Neutrophil (primary cell): ENCODE measurements at regions not wholly inside any gene's neighbourhood (a gene's known extent, or its start where the extent isn't known, plus 50 kb on each side); places are given as distances from the start of the nearest gene placed in this dataset.

Source experiments
- H3K27ac ChIP-seq: fragments of 200-600 bp; sonication (generic); 2 replicates; pipeline ENCODE4 v1.5.1; 2016; ENCODE audit warnings: mild to moderate bottlenecking, moderate library complexity
- H3K27me3 ChIP-seq: fragments of 200-600 bp; sonication (generic); 2 replicates; pipeline ENCODE4 v1.6.0; 2016; ENCODE audit warnings: mild to moderate bottlenecking
- H3K36me3 ChIP-seq: fragments of 200-600 bp; sonication (generic); 2 replicates; pipeline ENCODE4 v1.5.1; 2017
- H3K4me1 ChIP-seq, 2 experiments: fragments of 200-600 bp in 1 of 2; sonication (generic) in 1 of 2; 1 replicate in 1 of 2; 2 replicates in 1 of 2; pipeline versions ENCODE4 v1.5.1 to v1.6.1; 2013 to 2016; ENCODE audit warnings: low read depth in 1 of 2, low read length in 1 of 2, mild to moderate bottlenecking in 1 of 2, moderate library complexity in 1 of 2; ENCODE audit not compliant: control insufficient read depth in 1 of 2, insufficient read depth in 1 of 2
- H3K4me3 ChIP-seq, 2 experiments: fragments of 200-600 bp in 1 of 2; sonication (generic) in 1 of 2; 1 replicate in 1 of 2; 2 replicates in 1 of 2; pipeline ENCODE4 v1.5.1; 2013 to 2016; ENCODE audit warnings: low read depth in 1 of 2, low read length in 1 of 2, mild to moderate bottlenecking in 1 of 2, moderate library complexity in 1 of 2
- H3K9me3 ChIP-seq: fragments of 200-600 bp; sonication (generic); 2 replicates; pipeline ENCODE4 v1.5.1; 2016
- TF ChIP-seq, protein P1 (sequence below): fragments of 200-600 bp; sonication (generic); IDR thresholded peaks from 2 replicates; pipeline ENCODE4 v1.5.1; 2016; ENCODE audit warnings: antibody characterized with exemption

DNA sequence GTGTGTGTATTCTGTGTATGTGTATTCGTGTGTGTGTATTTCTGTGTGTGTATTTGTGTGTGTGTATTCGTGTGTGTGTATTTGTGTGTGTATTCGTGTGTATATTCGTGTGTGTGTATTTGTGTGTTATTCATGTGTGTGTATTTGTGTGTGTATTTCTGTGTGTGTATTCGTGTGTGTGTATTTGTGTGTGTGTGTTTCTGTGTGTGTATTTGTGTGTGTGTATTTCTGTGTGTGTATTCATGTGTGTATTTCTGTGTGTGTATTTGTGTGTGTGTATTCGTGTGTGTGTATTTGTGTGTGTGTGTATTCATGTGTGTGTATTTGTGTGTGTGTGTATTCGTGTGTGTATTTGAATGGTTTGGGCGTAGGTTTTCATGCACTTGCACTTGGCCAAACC lies 405.4 kb downstream of the SOX2 start:
- no peaks in the 10 kb centered on the region for H3K36me3 ChIP-seq
- no peaks in the 10 kb centered on the region for H3K9me3 ChIP-seq
- H3K4me3 ChIP-seq: no peak overlapping the region
- no peak overlapping the region for H3K27ac ChIP-seq
- no peaks in the 10 kb centered on the region for H3K4me1 ChIP-seq
- TF ChIP-seq, protein P1, sequence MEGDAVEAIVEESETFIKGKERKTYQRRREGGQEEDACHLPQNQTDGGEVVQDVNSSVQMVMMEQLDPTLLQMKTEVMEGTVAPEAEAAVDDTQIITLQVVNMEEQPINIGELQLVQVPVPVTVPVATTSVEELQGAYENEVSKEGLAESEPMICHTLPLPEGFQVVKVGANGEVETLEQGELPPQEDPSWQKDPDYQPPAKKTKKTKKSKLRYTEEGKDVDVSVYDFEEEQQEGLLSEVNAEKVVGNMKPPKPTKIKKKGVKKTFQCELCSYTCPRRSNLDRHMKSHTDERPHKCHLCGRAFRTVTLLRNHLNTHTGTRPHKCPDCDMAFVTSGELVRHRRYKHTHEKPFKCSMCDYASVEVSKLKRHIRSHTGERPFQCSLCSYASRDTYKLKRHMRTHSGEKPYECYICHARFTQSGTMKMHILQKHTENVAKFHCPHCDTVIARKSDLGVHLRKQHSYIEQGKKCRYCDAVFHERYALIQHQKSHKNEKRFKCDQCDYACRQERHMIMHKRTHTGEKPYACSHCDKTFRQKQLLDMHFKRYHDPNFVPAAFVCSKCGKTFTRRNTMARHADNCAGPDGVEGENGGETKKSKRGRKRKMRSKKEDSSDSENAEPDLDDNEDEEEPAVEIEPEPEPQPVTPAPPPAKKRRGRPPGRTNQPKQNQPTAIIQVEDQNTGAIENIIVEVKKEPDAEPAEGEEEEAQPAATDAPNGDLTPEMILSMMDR: no peak
- no peaks in the 10 kb centered on the region for H3K27me3 ChIP-seq

DNA sequence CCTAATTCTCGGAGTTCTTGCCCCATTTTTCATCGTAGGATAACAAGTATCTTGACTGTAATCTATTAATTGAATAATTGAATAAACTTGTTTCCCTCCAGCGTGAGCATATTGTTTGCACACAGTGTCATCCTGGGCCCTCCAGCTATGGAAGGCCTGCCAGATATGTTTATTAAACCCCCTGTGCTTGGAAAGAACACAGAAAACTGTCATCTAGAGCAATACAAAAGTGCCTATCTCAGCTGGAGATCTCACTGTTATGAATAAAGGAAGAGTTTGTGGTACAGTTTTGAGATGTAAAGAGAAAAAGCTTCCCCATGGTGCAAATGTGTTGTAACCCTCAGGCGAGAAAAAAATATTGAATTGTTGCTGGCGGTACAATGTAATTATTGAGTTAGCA lies 405.9 kb downstream of the SOX2 start:
- Histone ChIP-seq H3K36me3 (no peaks in the 10 kb centered on the region), H3K9me3 (no peaks in the 10 kb centered on the region), H3K4me3 (no peak overlapping the region), H3K27me3 (no peaks in the 10 kb centered on the region), H3K4me1 (no peaks in the 10 kb centered on the region), H3K27ac (no peak overlapping the region)
- TF ChIP-seq, protein P1: no peak

DNA sequence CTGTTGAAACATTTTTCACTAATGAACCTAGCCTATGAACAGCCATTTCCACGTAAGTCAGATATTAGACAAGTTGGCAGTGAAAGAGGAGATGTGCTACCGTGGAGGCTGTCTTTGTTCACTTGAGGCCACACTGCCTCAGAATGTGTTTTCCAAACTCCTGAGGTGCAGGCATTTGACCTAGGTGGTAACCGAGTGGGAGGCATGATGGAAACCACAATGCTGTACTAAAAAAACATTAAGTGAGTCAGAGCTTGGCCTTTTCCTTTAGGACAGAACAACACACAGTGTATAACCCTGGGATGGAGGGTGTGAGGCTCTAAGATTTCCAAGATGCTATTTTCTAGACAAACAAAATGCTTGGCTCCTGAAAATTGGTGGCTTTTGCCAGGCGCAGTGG lies 406.3 kb downstream of the SOX2 start:
- no peaks in the 10 kb centered on the region for H3K27me3 ChIP-seq
- no peak overlapping the region for H3K27ac ChIP-seq
- H3K4me1 ChIP-seq: no peaks in the 10 kb centered on the region
- no peak overlapping the region for H3K4me3 ChIP-seq
- TF ChIP-seq, protein P1: no peak
- H3K36me3 ChIP-seq: no peaks in the 10 kb centered on the region
- H3K9me3 ChIP-seq: no peaks in the 10 kb centered on the region

DNA sequence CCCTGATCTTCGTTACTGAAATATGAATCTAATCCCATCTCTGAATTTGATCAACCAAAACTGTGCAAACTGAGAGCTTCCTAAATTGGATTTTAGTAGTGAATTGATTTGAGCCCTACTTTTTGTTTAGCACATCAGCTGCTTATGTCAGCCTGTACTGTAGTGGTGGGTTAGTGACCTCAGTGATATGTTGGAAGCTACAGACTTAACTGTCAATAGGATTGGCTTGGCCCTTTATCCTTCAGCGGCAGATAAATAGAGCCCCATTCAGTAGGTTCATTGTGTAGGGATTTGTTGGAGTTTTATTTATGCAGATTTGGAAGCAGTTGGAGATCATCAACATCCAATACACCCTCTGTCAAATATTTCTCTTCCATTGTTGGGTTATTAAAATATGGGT lies 409.7 kb downstream of the SOX2 start:
- no peaks in the 10 kb centered on the region for H3K27me3 ChIP-seq
- no peaks in the 10 kb centered on the region for H3K36me3 ChIP-seq

DNA sequence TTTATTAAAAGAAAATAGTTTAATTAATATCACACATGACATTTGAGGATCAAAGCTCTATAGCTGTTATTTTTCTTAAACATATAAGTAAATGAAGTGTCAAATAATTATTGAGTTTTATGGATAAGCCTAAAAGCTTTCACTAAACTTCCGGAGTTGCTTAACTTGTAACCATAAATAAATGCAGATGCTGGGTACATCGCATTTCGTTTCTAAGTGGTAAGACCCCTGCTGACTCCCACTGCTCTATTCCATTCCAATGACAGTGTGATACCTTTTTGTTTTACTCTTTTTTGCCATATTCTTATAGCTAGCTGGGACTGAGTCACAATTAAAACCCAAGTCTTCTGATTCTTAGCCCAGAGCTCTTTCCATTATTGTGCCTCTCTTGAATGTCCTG lies 411.1 kb downstream of the SOX2 start:
- H3K9me3 ChIP-seq: no peaks in the 10 kb centered on the region
- no peak overlapping the region for H3K27ac ChIP-seq
- H3K36me3 ChIP-seq: no peaks in the 10 kb centered on the region
- TF ChIP-seq, protein P1: no peak
- H3K4me1 ChIP-seq: no peaks in the 10 kb centered on the region
- no peaks in the 10 kb centered on the region for H3K27me3 ChIP-seq
- H3K4me3 ChIP-seq: no peak overlapping the region

More for the DNA sequence above, 409.7 kb downstream of the SOX2 start:
- Histone ChIP-seq H3K4me3 (no peak overlapping the region), H3K27ac (no peak overlapping the region), H3K9me3 (no peaks in the 10 kb centered on the region), H3K4me1 (no peaks in the 10 kb centered on the region)
- TF ChIP-seq, protein P1: no peak

DNA sequence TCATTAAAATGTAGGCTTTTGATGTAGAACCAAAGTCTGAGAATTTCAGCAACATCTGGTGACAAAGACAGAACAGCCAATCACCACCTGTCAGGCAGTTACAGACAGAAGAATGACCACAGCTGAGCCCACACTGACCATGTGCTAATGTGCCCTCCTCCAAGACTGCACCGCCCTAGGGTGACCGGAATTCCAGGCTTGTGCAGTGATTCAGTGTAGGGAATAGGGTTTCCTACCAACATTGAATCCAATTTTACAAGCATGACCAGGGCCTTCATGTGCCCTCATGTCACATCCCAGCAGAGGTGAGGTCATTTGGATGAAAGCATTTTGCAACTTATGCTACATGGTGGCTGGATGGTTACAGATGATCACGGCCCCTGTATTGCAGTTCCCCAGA lies 412.5 kb downstream of the SOX2 start:
- no peaks in the 10 kb centered on the region for H3K9me3 ChIP-seq
- no peaks in the 10 kb centered on the region for H3K36me3 ChIP-seq
- H3K27ac ChIP-seq: no peak overlapping the region
- TF ChIP-seq, protein P1: no peak
- no peak overlapping the region for H3K4me3 ChIP-seq
- no peaks in the 10 kb centered on the region for H3K4me1 ChIP-seq
- H3K27me3 ChIP-seq: no peaks in the 10 kb centered on the region
